AG09309 (cell line): ENCODE measurements at regions not wholly inside any gene's neighbourhood (a gene's known extent, or its start where the extent isn't known, plus 50 kb on each side); places are given as distances from the start of the nearest gene placed in this dataset.

ENCODE experiments used
- DNase-seq: peaks from one replicate; pipeline ENCODE4 v3.0.0-alpha.2; 2010; ENCODE audit warnings: low read depth
- H3K4me3 ChIP-seq: 2 replicates; pipeline ENCODE4 v1.5.1; 2011; ENCODE audit warnings: mild to moderate bottlenecking, low read depth, low read length, moderate library complexity; ENCODE audit not compliant: control insufficient read depth
- TF ChIP-seq, protein P1 (sequence below): IDR thresholded peaks from 2 replicates; pipeline ENCODE4 v1.5.1; 2011; ENCODE audit warnings: mild to moderate bottlenecking, low read depth, low read length, inconsistent platforms; ENCODE audit not compliant: insufficient read depth, control insufficient read depth; ENCODE audit errors: missing control alignments

DNA sequence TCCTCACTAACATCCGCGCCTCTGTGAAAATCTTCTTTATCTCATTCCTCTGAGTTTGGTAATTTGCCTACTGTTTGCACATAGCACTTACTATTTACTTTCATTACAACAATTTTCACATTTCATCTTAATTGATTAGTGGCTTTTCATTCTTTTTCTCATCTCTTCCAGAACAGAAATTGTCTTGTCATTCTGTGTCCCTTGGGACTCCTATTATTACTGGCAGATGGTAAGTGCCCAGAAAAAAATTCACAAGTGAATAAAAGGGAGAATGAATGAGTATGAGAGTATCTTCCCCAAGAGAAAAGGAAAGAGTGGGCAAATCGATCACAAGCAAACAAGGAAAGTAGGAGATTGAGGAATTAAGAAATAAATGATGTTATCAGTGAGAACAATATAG is 876.1 kb downstream of the TLE4 start:
- TF ChIP-seq, protein P1, sequence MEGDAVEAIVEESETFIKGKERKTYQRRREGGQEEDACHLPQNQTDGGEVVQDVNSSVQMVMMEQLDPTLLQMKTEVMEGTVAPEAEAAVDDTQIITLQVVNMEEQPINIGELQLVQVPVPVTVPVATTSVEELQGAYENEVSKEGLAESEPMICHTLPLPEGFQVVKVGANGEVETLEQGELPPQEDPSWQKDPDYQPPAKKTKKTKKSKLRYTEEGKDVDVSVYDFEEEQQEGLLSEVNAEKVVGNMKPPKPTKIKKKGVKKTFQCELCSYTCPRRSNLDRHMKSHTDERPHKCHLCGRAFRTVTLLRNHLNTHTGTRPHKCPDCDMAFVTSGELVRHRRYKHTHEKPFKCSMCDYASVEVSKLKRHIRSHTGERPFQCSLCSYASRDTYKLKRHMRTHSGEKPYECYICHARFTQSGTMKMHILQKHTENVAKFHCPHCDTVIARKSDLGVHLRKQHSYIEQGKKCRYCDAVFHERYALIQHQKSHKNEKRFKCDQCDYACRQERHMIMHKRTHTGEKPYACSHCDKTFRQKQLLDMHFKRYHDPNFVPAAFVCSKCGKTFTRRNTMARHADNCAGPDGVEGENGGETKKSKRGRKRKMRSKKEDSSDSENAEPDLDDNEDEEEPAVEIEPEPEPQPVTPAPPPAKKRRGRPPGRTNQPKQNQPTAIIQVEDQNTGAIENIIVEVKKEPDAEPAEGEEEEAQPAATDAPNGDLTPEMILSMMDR, result no peak
- no peak overlapping the region for H3K4me3 ChIP-seq
- no peak for DNase-seq

DNA sequence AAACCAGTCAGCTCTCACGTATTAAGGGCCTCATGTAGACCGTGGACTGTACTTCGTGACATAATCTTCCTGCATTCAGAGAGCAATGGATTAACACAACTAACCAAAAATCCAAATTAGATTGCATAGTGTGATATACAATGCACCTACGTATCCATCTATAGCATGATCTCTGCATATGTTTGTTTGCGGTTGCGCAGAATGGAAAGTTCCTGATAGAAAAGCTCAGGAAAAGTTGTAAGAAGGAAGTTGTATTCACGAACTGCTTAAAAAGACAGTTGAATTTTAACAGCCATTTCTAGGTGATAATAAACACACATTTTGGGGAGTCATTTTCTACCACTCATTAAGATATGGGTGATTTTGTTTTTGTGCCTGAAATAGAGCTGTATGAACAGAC is 869.0 kb downstream of the TLE4 start:
- TF ChIP-seq, protein P1, result no peak
- H3K4me3 ChIP-seq, result no peak overlapping the region
- no peak for DNase-seq

DNA sequence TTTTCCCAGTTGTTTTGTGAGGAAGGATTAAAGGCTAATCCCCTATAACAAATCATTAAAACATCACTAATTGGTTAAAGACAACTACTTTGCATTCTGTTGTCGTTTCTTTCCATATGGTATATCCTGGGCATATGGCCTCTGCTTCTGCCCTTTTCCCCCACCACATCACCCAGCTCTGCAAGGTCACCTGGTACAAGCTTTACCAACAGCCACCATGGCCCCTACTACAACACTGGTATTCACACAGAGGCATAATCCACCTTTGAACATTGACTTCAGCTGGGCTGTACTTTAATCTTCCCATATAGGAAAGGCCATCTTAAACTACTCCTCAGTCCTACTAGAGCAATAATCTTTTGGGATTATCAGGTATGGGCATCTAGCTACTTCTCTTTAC is 866.1 kb downstream of the TLE4 start:
- no peak for DNase-seq
- TF ChIP-seq, protein P1, result no peak
- H3K4me3 ChIP-seq, result no peak overlapping the region

DNA sequence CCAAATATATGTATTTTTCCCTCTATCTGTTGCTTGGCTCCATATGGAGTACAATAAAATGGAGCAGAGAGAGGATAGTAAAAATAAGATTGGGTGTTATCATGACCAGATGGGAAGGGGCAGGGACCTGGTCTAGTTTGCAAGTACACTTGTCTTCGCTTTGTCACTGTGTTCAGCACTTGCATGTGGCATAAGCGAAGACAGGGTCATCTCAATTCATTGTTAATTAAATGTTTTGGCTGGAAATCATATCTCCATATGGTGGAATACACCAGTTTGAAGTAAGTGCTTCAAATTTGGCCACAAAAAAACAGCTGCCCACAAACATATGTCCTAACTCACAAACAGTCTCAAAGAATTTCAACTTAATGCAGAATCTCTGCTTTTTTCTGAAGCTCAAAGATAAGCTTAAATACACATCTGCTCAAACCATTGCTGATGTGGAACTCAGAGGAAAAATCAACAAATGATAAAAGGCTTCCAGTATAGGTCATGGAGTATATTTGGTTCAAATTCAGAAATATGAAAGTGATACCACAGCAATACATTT is 865.4 kb downstream of the TLE4 start:
- no peak for DNase-seq
- TF ChIP-seq, protein P1, result no peak
- H3K4me3 ChIP-seq, result no peak overlapping the region

DNA sequence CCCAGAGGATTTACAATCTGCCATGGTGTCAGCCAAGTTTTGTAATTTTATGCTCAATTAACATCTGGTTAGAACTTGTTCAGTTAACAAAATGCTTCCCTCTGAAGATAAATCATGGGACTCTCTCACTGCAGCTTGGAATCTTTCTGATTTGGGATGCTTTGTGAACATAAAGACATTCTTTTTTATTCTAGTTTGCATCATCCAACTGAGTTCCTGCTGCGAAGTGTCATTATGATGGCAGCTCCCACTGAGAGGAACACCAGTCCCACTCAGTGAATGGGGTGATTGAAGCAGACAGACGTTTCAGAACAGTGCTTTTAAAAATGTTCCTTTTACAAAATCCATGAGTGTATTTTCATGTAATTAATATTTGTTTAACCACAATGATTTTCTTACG is 863.8 kb downstream of the TLE4 start:
- no peak for DNase-seq
- H3K4me3 ChIP-seq, result no peak overlapping the region
- TF ChIP-seq, protein P1, result no peak

DNA sequence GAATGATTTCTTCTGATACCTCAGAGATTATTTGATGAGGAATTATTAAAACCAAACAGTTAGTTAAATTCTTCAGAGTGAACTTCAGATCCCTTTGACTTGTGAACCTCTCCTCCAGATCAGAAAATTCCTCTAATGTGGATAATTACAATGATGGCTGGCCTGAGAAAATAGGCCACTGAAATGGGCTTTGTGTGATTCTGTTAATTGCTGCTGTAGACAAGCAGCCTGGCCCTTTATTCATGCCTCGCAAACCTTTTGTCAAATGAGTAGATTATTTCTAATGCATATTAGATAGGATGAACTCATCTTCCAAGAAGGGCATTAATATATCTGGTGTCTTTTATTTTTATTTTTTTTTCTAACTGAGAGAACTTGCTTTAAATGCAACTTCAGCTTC is 855.2 kb downstream of the TLE4 start:
- TF ChIP-seq, protein P1, result no peak
- H3K4me3 ChIP-seq, result no peak overlapping the region
- DNase-seq, result no peak
